ENCODE measurements at regions not wholly inside any gene's neighbourhood (a gene's known extent, or its start where the extent isn't known, plus 50 kb on each side); places are given as distances from the start of the nearest gene placed in this dataset.

DNA sequence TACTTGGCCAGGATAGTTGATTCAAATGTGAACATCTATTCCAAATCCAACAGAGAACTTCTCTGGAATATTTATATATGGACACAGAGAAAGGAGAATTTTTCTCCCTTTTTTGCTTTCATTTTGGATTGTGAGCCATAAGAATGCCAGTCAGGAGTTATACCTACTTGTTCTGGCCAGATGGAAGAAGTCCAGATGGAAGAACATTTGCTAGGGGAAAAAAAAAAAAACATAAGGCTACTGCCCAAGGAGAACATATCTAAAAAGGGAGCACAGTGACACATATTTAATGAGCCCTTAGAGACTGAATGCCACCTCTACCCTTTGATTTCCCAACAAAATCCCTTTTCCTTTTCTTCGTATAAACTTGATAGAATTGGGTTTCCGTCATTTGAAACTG lies 61.7 kb upstream of the PPP2R2B start:
- no peak for DNase-seq (ENCODE audit: low read depth)

- DNase-seq (ENCODE audit: low read depth): no peak
These were observed 65.5 kb upstream of the PPP2R2B start for GRCh38 chr5:146944019-146944418.

- DNase-seq (ENCODE audit: low read depth): no peak
These were observed 66.4 kb upstream of the PPP2R2B start for GRCh38 chr5:146944764-146945616.

DNA sequence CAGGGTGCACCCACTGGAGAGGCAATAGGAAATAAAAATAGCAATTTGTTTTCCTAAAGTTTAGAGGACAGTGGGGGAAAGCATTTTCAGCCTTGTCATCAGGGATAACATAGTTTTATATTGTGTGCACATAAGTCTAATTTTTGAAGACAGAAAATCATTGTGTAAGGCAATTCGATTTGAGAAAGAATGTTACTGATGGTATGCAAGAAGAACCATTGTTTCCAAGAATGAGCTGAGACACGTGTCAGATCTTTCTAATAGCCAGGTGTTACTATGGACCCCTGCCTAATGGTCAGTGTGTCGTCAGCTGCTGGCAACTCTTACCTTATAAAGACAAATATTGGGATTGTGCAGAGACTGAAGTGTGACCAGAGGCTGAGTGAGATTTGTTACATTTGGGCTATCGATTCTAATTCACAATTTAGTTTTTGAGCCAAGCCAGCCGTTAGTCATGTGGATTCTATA lies 67.1 kb upstream of the PPP2R2B start:
- DNase-seq (ENCODE audit: low read depth): no peak

GRCh38 chr5:146947181-146947941 lies 68.8 kb upstream of the PPP2R2B start:
- DNase-seq (ENCODE audit: low read depth): peak; percentile 6

GRCh38 chr5:146948666-146949065 lies 70.1 kb upstream of the PPP2R2B start:
- no peak for DNase-seq (ENCODE audit: low read depth)

DNA sequence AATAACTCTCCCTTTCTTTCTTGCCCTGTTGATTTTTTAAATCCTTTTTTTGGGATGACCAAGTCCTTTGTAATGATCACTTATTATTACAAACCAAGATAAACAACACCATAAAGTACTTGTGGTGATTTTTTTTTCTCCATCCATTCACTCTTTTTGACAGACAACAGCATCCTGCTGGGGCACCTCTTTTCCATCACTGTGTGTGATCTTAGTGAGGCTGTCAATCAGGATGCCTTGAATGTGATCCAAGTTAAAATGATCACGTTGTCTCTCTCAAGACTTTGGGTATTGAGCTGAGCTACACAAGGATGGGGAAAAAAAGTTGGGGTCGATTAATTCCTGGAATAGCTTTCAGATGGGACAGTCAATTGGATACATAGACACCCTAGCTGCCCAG lies 73.6 kb upstream of the PPP2R2B start:
- DNase-seq (ENCODE audit: low read depth): no peak

DNA sequence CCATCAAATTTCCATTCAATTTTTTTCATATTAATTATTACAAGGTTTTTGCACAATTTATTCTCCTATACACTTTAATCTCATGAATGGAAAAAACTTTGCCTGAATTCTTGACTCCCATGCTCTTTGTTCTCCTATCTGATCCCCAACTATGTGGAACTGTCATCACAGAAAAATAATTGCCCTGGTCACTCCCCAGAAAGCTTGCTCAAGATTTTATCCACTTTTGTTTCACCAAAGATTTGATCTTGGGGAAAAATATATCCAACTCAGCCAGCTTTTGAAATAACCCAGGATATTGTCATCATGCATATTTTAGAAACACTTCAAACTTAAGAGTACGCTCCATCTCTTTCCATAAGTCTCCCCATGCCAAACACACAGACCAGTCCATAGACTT lies 77.7 kb upstream of the PPP2R2B start:
- no peak for DNase-seq (ENCODE audit: low read depth)

- DNase-seq (ENCODE audit: low read depth): no peak
These were observed 80.8 kb upstream of the PPP2R2B start for GRCh38 chr5:146959360-146959759.

DNA sequence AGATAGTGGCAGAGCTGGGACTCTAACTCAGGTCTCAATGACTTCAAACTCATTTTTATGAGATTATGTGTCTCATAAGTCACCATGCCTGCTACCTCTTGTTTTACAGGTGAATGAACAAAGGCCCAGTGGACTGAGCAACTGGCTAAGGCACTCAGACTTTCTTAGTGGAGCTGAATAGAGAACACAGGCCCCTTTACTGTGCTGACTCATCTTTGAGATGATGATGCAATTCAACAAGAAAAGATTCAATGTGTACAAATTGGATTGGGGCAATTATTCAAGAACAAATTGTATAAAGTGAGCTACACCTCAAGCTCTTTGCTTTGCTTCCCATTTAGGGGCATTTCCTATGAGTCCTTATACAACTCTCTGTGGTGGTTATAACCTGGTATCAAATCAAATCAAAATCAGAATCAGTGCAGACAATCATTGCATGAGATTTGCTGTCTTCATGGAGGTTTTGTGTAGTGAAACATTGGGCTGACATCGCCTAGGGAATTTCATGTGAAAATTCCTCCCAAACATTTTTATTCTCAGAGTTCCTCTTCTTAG lies 84.3 kb upstream of the PPP2R2B start:
- peak; percentile 25 for DNase-seq (ENCODE audit: low read depth)

DNA sequence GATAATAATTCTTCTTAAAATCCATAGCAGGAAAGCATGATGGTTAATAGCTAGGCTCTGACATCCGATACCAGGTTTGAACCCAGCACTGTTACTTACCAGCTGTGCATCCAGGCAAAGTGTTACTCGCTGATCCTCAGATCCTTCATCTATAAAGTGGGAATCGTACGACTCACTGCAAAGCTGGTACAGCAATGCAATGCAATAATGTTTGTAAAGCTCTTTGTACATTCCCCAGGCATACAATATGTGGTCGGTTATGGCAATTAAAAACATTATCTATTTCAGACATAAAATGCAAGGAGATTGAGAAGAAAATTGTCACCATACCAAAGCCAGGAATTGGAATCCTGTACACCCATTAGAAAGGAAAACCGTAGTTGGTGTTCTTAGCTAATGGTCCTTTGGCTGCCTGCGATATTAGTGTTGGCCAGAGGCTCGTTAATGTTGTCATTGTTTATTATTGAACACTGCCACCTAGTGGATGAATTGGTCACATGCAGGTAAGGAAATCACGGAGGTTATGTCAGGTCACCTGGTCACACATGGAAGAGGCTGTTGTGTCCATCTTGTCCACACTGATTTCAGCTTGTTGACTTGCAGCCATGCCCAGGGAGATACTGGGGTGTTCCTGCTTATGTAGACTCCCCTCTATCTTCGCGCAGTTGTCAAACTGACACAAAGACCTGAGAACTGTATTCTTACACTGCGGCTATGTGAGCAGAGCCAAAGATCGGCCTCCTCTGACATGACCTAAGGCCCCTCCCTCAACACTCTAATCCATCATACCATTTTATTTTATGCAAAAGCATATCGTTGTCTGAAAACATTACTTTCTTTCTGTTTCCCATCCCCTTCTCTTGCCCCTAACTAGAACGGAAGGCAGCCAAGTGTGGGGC lies 87.5 kb upstream of the PPP2R2B start:
- DNase-seq (ENCODE audit: low read depth): peak; percentile 72

DNA sequence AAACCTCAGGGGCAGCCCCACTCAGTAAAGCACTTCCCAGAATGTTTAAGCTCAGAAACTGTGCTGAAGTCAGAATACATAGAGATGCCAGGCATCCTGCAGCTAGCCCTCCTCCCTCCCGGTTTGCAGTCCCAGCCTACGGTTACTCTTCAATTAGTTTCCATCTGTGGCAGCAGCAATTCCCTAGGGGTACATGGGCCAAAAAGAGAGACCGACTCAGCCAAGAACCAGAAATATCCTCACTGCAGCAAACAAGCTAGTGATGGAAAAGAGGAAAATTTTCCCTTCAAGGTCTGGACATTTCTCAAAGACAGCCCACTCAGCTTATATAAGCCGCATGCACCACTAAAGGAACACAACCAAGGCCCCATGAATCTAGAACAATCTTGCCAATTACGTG lies 89.1 kb upstream of the PPP2R2B start:
- DNase-seq (ENCODE audit: low read depth): no peak

DNA sequence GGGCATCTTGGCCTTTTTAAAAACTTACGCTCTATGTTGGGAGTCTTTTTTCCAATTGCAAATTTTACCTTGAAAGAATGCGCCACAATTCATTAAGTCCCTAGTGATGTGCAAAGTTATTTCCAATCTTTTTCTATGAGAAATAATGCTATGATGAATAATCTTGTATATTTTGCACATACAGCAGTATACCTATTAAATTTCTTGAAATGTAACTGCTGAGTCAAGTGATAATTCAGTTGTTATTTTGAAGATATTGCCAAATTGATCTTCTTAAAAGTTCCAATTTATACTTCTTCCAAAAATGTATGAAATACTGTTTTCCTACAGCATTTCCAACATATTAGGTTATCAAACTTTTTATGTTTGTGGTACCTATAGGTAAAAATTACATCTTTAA lies 92.8 kb upstream of the PPP2R2B start:
- no peak for DNase-seq (ENCODE audit: low read depth)

DNA sequence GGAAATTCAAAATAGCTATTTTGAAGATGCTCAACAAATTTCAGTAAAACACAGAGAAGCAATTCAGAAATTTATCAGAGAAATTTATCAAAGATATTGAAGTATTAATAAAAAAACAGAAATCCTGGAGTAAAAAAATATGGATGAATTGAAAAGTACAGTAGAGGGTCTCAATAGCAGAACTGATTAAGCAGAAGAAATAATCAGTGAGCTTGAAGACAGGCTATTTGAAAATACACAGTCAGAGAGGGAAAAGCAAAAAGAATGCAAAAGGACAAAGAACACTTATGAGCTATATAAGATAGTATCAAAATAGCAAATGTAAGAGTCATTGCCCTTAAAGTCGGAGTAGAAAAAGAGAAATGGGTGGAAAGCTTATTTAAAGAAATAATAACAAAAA lies 107.9 kb upstream of the PPP2R2B start:
- DNase-seq (ENCODE audit: low read depth): no peak

- no peak for DNase-seq (ENCODE audit: low read depth)
These were observed 115.4 kb upstream of the PPP2R2B start for GRCh38 chr5:146993876-146994530.

- no peak for DNase-seq (ENCODE audit: low read depth)
These were observed 117.3 kb upstream of the PPP2R2B start for GRCh38 chr5:146995878-146996277.

DNA sequence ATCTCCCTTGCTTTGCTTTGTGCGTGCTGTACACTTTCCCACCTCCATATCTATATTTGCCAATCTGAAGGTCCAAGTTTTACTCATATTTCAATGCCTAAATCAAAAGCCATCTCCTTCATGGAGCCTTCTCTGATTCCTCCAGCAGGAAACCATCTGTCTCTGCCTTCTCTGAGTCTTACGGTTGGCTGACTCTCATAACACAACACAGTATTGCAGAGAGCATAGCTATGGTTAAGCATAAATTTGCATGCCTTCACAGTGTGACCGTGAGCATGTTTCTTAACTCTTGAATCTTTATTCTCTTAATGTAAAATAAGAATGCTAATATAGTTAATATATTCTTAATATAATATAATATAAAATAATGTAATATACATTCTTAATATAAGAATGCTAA lies 136.8 kb upstream of the PPP2R2B start:
- no peak for DNase-seq (ENCODE audit: low read depth)

- DNase-seq (ENCODE audit: low read depth): no peak
These were observed 138.6 kb upstream of the PPP2R2B start for GRCh38 chr5:147017191-147017590.

DNA sequence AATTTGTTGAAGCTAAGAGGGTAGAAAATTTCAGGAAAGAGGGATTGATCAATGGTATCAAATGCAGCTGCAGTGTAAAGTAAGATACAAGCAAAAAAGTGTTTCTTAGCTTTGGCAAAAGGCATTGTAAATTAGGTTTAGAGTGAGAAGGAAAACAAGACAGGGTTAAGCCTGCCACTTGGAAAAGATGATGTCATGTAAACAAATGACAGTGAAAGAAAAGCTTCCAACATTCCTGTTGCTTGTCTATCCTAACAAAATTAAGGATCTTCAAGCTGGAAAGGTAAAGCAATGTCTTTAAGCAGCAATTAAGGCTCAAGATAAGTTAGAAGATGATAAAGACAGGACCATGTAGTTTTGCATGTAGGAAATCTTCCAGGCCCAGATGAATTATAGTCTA lies 139.1 kb upstream of the PPP2R2B start:
- DNase-seq (ENCODE audit: low read depth): no peak

DNA sequence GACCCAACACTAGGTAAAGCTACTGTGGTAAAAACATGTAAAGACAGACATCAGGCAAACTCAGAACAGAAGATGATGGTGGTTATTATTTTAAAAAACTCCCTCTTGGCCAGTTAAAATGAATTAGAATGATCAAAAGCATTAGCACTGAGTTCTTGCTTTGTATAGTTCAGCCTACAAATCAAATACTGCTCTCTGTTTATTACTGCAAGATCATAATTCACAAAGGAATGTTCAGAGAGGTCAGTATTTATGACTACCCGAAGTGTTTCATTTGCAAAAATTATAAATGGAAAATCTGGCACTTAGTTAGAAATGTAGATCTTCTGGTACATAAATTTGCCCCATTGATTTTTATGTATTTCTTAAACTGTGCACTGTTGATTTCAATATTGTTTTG lies 140.3 kb upstream of the PPP2R2B start:
- DNase-seq (ENCODE audit: low read depth): no peak

DNA sequence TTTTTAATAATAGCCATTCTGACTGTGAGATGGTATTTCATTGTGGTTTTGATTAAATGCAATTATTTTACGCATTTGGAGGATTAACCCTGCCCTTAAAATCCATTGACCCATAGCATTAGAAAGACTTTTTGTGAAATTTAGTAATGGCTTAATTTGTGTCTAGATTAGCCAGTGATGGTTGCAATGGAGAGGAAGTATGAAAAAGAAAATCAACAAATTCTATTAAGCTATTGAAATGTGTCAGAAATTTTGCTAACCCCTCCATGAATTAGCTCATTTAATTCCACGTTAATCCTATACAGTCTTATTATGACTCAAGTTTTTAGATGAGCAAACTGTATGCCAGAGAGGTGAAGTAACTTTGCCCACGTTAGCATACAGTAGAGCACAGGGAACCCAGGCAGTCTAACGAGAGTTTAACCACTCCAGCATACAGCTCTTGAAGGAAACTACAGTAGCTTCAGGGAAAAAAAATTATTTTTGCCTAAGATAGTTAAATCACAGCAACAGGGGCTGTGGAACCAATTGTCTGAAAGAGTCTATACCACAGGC lies 158.2 kb upstream of the PPP2R2B start:
- no peak for DNase-seq (ENCODE audit: low read depth)
